K562 (cell line): ENCODE measurements at regions not wholly inside any gene's neighbourhood (a gene's known extent, or its start where the extent isn't known, plus 50 kb on each side); places are given as distances from the start of the nearest gene placed in this dataset.
"Not testable (repeated sequence)": the region's sequence is repeated elsewhere in the genome, so short reads cannot be mapped to it uniquely, and the experiment has no call there.

Experiments
- CBFA2T3 ChIP-seq: fragments of 450-650 bp; IDR thresholded peaks from 2 replicates; pipeline ENCODE4 v1.6.1; 2017
- CC2D1A ChIP-seq: fragments of 450-650 bp; IDR thresholded peaks from 2 replicates; pipeline ENCODE4 v1.6.1; 2017; ENCODE audit warnings: mild to moderate bottlenecking
- NR3C1 ChIP-seq: sonication (generic); formaldehyde crosslinking; IDR thresholded peaks from 2 replicates; pipeline ENCODE4 v1.8.1; 2022; ENCODE audit warnings: missing genetic modification reagents
- SMAD1 ChIP-seq: fragments of 150-350 bp; IDR thresholded peaks from 2 replicates; pipeline ENCODE4 v1.6.1; 2014; ENCODE audit warnings: low read length, low read depth; ENCODE audit not compliant: partially characterized antibody
- SP2 ChIP-seq: IDR thresholded peaks from 2 replicates; pipeline ENCODE4 v1.6.1; 2011; ENCODE audit warnings: mild to moderate bottlenecking, low read depth, low read length, moderate library complexity; ENCODE audit not compliant: poor library complexity, severe bottlenecking; ENCODE audit errors: extremely low read depth
- SPI1 ChIP-seq: IDR thresholded peaks from 2 replicates; pipeline ENCODE4 v1.6.1; 2011; ENCODE audit warnings: low read depth, low read length, control low read depth, borderline replicate concordance
- WHSC1 ChIP-seq: IDR thresholded peaks from one replicate; pipeline ENCODE4 v1.6.1; 2012; ENCODE audit warnings: low read length, control low read depth, inconsistent platforms
- ZNF696 ChIP-seq: fragments of 250-450 bp; sonication (Bioruptor Pico); conservative IDR thresholded peaks from 2 replicates; pipeline ENCODE4 v1.4.0; 2020; ENCODE audit warnings: mild to moderate bottlenecking, moderate library complexity
- TF ChIP-seq, protein P1 (sequence below): fragments of 250-450 bp; sonication (Bioruptor Pico); IDR thresholded peaks from 2 replicates; pipeline ENCODE4 v1.8.0; 2022; ENCODE audit warnings: inconsistent platforms
- TF ChIP-seq, protein P2 (sequence below), 3 experiments: IDR thresholded peaks in 2 of 3; conservative IDR thresholded peaks in 1 of 3; 2 replicates each; pipeline ENCODE4 v1.5.1; 2011 to 2012; ENCODE audit warnings: low read length in 3 of 3, mild to moderate bottlenecking in 3 of 3, control low read depth in 2 of 3, improper control_type of control experiment in 1 of 3, inconsistent platforms in 1 of 3, low read depth in 1 of 3, mixed read lengths in 1 of 3, moderate library complexity in 1 of 3; ENCODE audit not compliant: insufficient read depth in 2 of 3

DNA sequence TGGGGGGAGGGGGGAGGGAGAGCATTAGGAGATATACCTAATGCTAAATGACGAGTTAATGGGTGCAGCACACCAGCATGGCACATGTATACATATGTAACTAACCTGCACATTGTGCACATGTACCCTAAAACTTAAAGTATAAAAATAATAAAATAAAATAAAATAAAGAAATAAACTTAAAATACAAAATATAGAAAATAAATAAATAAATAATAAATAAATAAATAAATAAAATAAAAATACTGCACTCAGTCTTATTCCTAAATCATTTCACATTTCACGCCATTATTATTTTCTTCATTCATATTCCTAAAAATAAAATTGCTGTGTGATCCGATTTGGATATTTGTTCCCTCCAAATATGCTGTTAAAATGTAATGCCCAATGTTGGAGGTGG is 156.5 kb upstream of the CCNG1 start:
- TF ChIP-seq ZNF696; CBFA2T3; SMAD1; SP2; SPI1; CC2D1A; NR3C1 (CRISPR knock-in tag); WHSC1: not testable (repeated sequence)
- TF ChIP-seq, protein P1, sequence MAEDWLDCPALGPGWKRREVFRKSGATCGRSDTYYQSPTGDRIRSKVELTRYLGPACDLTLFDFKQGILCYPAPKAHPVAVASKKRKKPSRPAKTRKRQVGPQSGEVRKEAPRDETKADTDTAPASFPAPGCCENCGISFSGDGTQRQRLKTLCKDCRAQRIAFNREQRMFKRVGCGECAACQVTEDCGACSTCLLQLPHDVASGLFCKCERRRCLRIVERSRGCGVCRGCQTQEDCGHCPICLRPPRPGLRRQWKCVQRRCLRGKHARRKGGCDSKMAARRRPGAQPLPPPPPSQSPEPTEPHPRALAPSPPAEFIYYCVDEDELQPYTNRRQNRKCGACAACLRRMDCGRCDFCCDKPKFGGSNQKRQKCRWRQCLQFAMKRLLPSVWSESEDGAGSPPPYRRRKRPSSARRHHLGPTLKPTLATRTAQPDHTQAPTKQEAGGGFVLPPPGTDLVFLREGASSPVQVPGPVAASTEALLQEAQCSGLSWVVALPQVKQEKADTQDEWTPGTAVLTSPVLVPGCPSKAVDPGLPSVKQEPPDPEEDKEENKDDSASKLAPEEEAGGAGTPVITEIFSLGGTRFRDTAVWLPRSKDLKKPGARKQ (CRISPR knock-in tag) = not testable (repeated sequence)
- TF ChIP-seq, protein P2, sequence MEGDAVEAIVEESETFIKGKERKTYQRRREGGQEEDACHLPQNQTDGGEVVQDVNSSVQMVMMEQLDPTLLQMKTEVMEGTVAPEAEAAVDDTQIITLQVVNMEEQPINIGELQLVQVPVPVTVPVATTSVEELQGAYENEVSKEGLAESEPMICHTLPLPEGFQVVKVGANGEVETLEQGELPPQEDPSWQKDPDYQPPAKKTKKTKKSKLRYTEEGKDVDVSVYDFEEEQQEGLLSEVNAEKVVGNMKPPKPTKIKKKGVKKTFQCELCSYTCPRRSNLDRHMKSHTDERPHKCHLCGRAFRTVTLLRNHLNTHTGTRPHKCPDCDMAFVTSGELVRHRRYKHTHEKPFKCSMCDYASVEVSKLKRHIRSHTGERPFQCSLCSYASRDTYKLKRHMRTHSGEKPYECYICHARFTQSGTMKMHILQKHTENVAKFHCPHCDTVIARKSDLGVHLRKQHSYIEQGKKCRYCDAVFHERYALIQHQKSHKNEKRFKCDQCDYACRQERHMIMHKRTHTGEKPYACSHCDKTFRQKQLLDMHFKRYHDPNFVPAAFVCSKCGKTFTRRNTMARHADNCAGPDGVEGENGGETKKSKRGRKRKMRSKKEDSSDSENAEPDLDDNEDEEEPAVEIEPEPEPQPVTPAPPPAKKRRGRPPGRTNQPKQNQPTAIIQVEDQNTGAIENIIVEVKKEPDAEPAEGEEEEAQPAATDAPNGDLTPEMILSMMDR (IDR thresholded peaks at IDR 0.05 in 2 of 3, conservative IDR thresholded peaks at IDR 0.05 in 1 of 3; ENCODE audit: insufficient read depth in 2 of 3, low read depth in 1 of 3, low read length in 3 of 3) = not testable (repeated sequence)
